ENCODE measurements at regions not wholly inside any gene's neighbourhood (a gene's known extent, or its start where the extent isn't known, plus 50 kb on each side); places are given as distances from the start of the nearest gene placed in this dataset.
"Not testable (repeated sequence)": the region's sequence is repeated elsewhere in the genome, so short reads cannot be mapped to it uniquely, and the experiment has no call there.

DNA sequence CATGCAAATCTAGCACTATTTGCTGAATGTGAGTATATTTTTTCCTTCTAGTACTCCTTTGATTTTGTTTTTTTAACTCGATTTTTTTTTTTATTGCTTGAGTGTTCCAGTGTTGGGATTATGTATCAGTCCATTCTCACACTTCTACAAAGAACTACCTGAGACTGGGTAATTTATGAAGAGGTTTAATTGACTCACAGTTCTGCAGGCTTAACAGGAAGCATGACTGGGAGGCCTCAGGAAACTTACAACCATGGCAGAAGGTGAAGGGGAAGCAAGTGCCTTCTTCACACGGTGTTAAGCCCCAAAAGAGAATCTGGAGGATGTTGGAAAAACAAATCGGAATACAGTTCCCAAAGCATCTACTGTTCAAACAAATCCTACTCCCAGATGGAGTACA is 69.1 kb downstream of the ZNF518B start:
- not testable (repeated sequence) for H3K36me3 Mint-ChIP-seq (ENCODE audit: low read depth); H3K27me3 Mint-ChIP-seq (ENCODE audit: low read depth); DNase-seq (ENCODE audit: low spot score); H3K4me1 Mint-ChIP-seq (ENCODE audit: low read depth); H3K27ac Mint-ChIP-seq; H3K4me3 Mint-ChIP-seq; H3K9me3 Mint-ChIP-seq

DNA sequence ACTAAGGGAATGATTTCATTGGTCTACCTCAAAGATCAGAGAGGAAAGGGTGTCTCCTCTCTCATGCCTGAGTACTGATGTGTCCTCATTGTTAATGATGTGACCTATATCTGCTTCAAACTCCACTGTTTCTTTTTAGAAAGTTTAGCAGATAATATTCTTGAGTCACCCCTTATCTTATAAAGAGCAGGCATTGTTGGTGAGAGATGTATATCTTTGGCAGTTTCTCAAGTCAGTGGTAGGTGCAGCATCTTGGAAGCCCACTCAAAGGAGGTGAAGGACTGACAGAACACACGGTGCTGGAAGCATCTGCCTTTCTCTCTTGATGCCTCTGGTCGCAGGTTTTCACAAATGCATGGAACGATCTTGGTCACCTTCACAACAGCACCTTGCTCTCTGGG is 71.2 kb downstream of the ZNF518B start:
- no peak for DNase-seq (ENCODE audit: low spot score)
- Mint-ChIP-seq H3K4me3 (no peak overlapping the region), H3K27me3 (ENCODE audit: low read depth) (peaks cover 2% of the 10 kb centered on the region), H3K9me3 (no peaks in the 10 kb centered on the region), H3K27ac (no peak overlapping the region), H3K36me3 (ENCODE audit: low read depth) (no peaks in the 10 kb centered on the region), H3K4me1 (ENCODE audit: low read depth) (no peaks in the 10 kb centered on the region)

DNA sequence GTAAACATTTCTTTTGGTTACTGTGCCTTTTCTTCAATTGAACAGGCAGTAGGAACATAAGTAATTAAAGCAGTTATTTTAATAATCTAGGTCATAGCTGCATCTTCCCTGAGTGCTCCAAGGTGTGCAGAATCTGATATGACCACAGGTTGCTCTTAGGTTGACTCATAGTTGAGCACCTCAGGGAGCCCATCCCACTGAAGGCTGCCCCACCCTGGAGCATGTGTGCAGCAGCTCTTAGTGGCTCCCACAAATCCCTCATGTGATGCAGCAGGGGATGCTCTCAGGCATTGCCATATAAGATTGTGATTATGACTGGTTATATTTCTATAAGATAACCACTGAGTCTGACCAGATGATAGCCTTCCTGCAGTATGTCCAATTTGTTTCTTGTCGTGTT is 72.3 kb downstream of the ZNF518B start:
- peaks cover under 1% of the 10 kb centered on the region for H3K27me3 Mint-ChIP-seq (ENCODE audit: low read depth)
- H3K9me3 Mint-ChIP-seq = no peaks in the 10 kb centered on the region
- H3K4me1 Mint-ChIP-seq (ENCODE audit: low read depth) = no peaks in the 10 kb centered on the region
- H3K4me3 Mint-ChIP-seq = no peak overlapping the region
- no peaks in the 10 kb centered on the region for H3K36me3 Mint-ChIP-seq (ENCODE audit: low read depth)
- H3K27ac Mint-ChIP-seq = no peak overlapping the region
- no peak for DNase-seq (ENCODE audit: low spot score)

DNA sequence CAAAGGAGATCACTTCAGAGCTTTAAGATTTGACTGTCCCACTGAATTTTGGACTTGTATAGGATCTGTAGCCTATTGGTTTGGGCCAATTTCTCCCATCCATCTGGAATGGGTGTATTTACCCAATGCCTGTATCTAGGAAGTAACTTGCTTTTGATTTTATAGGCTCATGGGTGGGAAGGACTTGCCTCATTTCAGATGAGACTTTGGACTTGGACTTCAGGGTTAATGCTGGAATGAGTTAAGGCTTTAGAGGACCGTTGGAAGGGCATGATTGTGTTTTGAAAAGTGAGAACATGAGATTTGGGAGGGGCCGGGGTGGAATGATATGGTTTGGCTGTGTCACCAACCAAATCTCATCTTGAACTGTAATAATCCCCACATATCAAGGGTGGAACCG is 73.8 kb downstream of the ZNF518B start:
- H3K27me3 Mint-ChIP-seq (ENCODE audit: low read depth) = no peaks in the 10 kb centered on the region
- no peak overlapping the region for H3K4me3 Mint-ChIP-seq
- no peak overlapping the region for H3K27ac Mint-ChIP-seq
- no peaks in the 10 kb centered on the region for H3K9me3 Mint-ChIP-seq
- H3K36me3 Mint-ChIP-seq (ENCODE audit: low read depth) = no peaks in the 10 kb centered on the region
- DNase-seq (ENCODE audit: low spot score) = no peak
- H3K4me1 Mint-ChIP-seq (ENCODE audit: low read depth) = no peaks in the 10 kb centered on the region

DNA sequence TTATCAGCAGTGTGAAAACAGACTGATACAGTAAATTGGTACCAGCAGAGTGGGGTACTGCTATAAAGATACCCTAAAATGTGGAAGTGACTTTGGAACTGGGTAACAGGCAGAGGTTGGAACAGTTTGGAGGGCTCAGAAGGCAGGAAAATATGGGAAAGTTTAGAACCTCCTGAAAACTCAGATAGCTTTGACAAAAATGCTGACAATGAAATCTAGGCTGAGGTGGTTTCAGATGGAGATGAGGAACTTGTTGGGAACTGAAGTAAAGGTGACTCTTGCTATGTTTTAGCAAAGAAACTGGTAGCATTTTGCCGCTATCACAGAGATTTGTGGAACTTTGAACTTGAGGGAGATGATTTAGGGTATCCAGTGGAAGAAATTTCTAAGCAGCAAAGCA is 75.1 kb downstream of the ZNF518B start:
- H3K36me3 Mint-ChIP-seq (ENCODE audit: low read depth); DNase-seq (ENCODE audit: low spot score); H3K9me3 Mint-ChIP-seq; H3K4me3 Mint-ChIP-seq; H3K4me1 Mint-ChIP-seq (ENCODE audit: low read depth); H3K27me3 Mint-ChIP-seq (ENCODE audit: low read depth); H3K27ac Mint-ChIP-seq: not testable (repeated sequence)

DNA sequence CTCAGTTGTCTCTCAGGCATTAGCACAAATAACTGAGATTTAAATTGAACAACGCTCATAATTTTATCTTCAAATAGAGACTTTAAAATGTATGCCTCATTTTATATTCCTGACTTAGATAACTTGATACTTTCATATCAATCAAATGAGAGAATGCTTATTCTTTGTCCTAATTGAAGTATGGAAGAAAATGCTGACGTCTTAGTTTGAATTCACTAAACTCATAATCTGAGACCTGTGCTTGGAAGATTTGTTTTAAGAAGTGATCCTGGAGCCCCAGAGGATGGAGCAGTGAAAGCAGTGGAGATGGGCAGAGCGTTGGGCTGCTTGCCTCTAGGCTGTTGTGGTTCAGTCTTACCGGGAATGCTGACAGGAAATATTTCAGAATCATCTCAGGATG is 76.1 kb downstream of the ZNF518B start:
- no peak overlapping the region for H3K4me3 Mint-ChIP-seq
- no peaks in the 10 kb centered on the region for H3K9me3 Mint-ChIP-seq
- no peaks in the 10 kb centered on the region for H3K36me3 Mint-ChIP-seq (ENCODE audit: low read depth)
- DNase-seq (ENCODE audit: low spot score) = no peak
- no peaks in the 10 kb centered on the region for H3K4me1 Mint-ChIP-seq (ENCODE audit: low read depth)
- no peak overlapping the region for H3K27ac Mint-ChIP-seq
- H3K27me3 Mint-ChIP-seq (ENCODE audit: low read depth) = no peaks in the 10 kb centered on the region

DNA sequence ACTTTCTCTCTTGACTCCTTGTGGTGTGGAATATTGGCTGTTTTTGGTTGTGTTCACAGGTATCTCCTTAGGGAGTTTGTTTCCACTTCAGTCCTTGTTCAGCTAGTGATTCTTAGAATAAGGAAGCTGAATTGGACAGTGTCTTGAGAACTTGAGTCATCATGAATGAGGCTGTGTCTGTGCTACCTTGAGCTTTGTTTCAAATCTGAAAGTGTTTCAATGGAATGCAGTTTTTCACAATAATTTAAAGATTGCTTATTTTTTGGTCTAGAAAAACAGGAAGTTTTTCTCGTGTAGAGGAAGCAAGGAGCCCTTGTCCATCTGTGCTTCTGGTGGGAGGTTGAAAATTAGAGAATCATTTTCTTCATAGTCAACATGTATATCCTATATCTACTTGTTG is 76.5 kb downstream of the ZNF518B start:
- Mint-ChIP-seq H3K4me3 (no peak overlapping the region), H3K4me1 (ENCODE audit: low read depth) (no peaks in the 10 kb centered on the region), H3K9me3 (no peaks in the 10 kb centered on the region), H3K27ac (no peak overlapping the region), H3K27me3 (ENCODE audit: low read depth) (no peaks in the 10 kb centered on the region), H3K36me3 (ENCODE audit: low read depth) (no peaks in the 10 kb centered on the region)
- DNase-seq (ENCODE audit: low spot score) = no peak

DNA sequence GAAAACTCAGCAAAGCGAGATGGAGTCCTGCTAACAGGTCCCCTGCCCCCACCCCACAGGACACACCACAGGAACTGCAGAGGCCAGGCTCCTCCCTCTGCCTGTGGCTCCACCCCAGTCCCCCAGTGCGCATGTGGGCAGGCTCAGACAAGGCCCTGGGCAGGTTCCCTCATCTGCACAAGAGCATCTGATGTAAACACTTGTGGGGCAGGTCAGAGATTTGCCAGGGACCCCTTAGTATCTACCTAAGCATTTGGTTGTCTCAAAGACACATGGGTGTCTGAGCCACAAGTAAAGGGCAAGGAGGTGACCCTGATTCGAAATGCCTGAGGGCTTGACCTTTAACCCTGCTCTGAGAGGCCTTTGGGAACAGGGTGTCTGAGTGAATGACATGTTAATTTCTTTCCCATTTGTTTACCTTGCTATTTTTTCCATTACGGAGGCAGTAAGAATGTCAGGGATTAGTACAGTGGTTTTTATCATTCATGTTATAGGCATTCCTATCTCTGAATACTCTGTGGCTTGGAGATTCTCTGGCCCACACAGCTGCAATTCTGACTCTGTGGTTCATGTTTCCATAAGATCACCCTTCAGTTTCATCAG is 85.3 kb downstream of the ZNF518B start:
- no peak for DNase-seq (ENCODE audit: low spot score)
- Mint-ChIP-seq H3K4me1 (ENCODE audit: low read depth) (no peaks in the 10 kb centered on the region), H3K36me3 (ENCODE audit: low read depth) (no peaks in the 10 kb centered on the region), H3K4me3 (no peak overlapping the region), H3K27me3 (ENCODE audit: low read depth) (no peaks in the 10 kb centered on the region), H3K9me3 (no peaks in the 10 kb centered on the region), H3K27ac (no peak overlapping the region)

DNA sequence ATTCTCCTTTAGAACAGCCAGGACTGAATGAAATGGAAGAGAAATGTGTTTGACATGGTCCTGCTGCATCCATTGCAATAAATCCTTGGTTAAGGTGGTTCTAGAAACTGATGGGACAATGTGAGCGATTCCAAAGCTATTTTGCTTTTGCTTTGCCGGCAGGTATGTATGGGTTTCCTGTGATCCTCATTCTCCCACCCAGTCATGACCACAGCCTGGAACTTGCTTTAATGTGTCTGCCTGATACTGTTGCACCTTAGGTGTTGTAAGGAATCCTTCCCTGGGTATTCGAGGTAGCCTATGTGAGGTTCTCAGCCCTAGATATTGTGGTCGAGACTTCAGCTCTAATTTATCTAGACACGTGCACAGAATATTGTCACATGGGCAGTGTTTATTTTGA is 86.1 kb downstream of the ZNF518B start:
- Mint-ChIP-seq H3K27ac (no peak overlapping the region), H3K27me3 (ENCODE audit: low read depth) (no peaks in the 10 kb centered on the region), H3K4me3 (no peak overlapping the region), H3K4me1 (ENCODE audit: low read depth) (no peaks in the 10 kb centered on the region), H3K36me3 (ENCODE audit: low read depth) (no peaks in the 10 kb centered on the region), H3K9me3 (no peaks in the 10 kb centered on the region)
- DNase-seq (ENCODE audit: low spot score) = no peak

DNA sequence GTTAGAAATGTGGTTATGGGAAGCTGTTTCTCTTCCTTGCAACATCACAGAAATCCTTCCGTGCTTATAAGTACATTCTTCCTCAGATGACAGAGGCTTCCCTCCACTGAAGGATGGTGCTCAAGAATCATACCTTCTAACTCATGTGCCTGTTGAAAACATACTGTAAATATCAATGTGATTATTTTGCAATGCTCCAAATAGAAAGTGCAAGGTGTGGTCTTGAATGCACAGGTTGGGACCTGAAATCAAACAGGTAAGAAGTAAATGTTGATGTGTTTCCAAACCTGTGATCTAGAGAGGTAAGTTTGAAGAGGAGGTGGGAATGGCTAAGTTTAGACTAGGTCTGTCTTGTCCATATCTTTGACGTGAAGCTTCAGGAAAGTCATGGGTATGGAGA is 87.7 kb downstream of the ZNF518B start:
- no peak for DNase-seq (ENCODE audit: low spot score)
- H3K4me1 Mint-ChIP-seq (ENCODE audit: low read depth) = no peaks in the 10 kb centered on the region
- no peaks in the 10 kb centered on the region for H3K9me3 Mint-ChIP-seq
- no peak overlapping the region for H3K27ac Mint-ChIP-seq
- H3K36me3 Mint-ChIP-seq (ENCODE audit: low read depth) = no peaks in the 10 kb centered on the region
- no peak overlapping the region for H3K4me3 Mint-ChIP-seq
- H3K27me3 Mint-ChIP-seq (ENCODE audit: low read depth) = no peaks in the 10 kb centered on the region

DNA sequence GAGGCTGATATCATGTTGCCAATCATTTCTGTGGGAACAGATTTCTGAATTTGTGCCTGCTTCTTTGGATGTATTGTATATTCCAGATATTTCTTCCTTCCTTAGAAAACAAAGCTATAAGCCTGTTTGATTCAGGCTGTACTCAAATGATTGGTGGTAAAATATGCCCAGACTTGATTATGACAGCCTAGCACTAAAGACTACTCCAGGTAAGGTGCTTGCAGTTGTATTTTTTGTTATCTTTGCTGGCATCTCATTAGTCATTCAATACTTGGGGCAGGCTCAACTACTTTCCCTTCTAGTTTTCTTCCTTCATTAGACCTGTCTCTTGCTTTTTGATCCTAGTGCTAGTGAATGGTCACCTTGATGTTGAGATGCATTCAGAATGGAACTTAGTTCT is 90.6 kb downstream of the ZNF518B start:
- H3K9me3 Mint-ChIP-seq = no peaks in the 10 kb centered on the region

DNA sequence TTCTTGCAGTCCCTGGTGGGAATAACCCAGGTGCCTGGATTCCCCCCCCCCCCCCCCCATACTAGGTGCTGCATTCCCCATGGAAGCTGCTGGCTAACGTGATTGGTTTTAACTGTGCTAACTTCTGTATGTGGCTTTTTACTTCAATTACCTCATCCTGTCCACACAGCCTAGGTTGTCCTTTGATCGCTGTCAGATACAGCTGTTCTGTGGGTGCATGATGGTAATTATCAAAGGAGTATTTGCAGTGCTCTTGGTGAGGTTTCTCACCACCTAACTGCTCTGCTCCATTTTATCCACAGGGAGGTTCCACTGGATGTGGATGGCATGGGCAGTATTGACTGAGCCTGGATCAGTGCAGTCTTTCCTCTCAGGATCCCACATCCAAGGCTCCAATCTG is 93.0 kb downstream of the ZNF518B start:
- Mint-ChIP-seq H3K27me3 (ENCODE audit: low read depth) (peaks cover 3% of the 10 kb centered on the region), H3K27ac (no peak overlapping the region), H3K36me3 (ENCODE audit: low read depth) (no peaks in the 10 kb centered on the region), H3K4me3 (no peak overlapping the region), H3K9me3 (no peaks in the 10 kb centered on the region), H3K4me1 (ENCODE audit: low read depth) (no peaks in the 10 kb centered on the region)
- DNase-seq (ENCODE audit: low spot score) = no peak

More for the DNA sequence above, 90.6 kb downstream of the ZNF518B start:
- H3K27ac Mint-ChIP-seq = no peak overlapping the region
- no peaks in the 10 kb centered on the region for H3K36me3 Mint-ChIP-seq (ENCODE audit: low read depth)
- H3K4me1 Mint-ChIP-seq (ENCODE audit: low read depth) = no peaks in the 10 kb centered on the region
- no peak for DNase-seq (ENCODE audit: low spot score)
- no peaks in the 10 kb centered on the region for H3K27me3 Mint-ChIP-seq (ENCODE audit: low read depth)
- no peak overlapping the region for H3K4me3 Mint-ChIP-seq

DNA sequence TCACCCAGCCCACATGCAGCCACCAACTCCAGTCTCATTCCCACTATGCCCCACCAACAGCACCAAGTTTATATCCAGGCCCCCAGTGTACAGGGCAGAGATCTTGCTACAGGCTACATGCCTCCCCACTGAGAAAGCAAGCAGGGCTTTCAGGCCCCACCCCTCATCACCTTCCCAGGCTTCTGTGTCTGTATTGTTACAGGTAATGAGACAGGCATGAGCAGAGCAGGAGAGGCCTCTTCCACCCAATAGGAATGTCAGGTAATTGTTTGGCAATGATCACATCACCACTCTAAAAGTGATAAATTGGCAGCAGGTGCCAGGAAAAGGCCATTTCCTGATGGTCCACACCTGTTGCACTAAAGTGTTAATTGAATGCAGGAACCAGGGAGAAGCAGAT is 102.5 kb downstream of the ZNF518B start:
- H3K9me3 Mint-ChIP-seq = no peaks in the 10 kb centered on the region
- no peak for DNase-seq (ENCODE audit: low spot score)
- peaks cover 3% of the 10 kb centered on the region for H3K27me3 Mint-ChIP-seq (ENCODE audit: low read depth)
- H3K4me1 Mint-ChIP-seq (ENCODE audit: low read depth) = no peaks in the 10 kb centered on the region
- no peak overlapping the region for H3K27ac Mint-ChIP-seq
- H3K36me3 Mint-ChIP-seq (ENCODE audit: low read depth) = no peaks in the 10 kb centered on the region
- no peak overlapping the region for H3K4me3 Mint-ChIP-seq

DNA sequence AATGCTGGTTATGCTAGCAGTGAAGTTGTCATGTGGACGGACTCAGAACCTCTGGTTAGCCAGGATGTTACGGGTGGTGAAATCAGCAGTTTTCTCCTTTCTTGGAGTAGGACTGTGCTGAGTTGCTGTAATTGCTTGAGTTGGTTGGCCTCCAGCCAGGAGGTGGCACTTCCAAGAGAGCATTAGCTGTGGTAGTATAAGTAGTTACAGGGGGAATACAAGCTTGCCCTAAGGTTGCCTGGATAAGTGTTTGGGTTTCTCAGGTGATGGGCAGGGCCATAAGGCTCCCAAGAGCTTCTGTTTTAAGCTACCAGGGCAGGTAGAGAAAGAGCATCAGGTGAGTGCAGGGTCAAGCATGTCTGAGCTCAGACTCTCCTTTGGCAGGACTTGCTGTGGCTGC is 103.0 kb downstream of the ZNF518B start:
- no peaks in the 10 kb centered on the region for H3K9me3 Mint-ChIP-seq
- no peak overlapping the region for H3K4me3 Mint-ChIP-seq
- peaks cover 3% of the 10 kb centered on the region for H3K27me3 Mint-ChIP-seq (ENCODE audit: low read depth)
- H3K36me3 Mint-ChIP-seq (ENCODE audit: low read depth) = no peaks in the 10 kb centered on the region
- DNase-seq (ENCODE audit: low spot score) = no peak
- H3K4me1 Mint-ChIP-seq (ENCODE audit: low read depth) = no peaks in the 10 kb centered on the region
- no peak overlapping the region for H3K27ac Mint-ChIP-seq

DNA sequence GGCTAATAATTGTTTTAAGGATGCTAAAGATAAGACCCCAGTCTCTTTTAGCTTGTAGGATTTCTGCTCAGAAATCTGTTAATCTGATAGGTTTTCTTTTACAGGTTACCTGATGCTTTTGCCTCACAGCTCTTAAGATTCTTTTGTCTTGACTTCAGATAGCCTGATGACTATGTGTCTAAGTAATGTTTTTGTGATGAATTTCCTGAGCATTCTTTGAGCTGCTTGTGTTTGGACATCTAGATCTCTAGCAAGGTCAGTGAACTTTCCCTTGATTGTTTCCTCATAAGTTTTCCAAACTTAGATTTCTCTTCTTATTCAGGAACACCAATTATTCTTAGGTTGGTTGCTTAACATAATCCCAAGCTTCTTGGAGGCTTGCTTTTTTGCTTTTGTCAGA is 104.1 kb downstream of the ZNF518B start:
- Mint-ChIP-seq H3K4me3 (no peak overlapping the region), H3K36me3 (ENCODE audit: low read depth) (no peaks in the 10 kb centered on the region), H3K27ac (no peak overlapping the region), H3K27me3 (ENCODE audit: low read depth) (peaks cover 3% of the 10 kb centered on the region), H3K4me1 (ENCODE audit: low read depth) (no peaks in the 10 kb centered on the region), H3K9me3 (no peaks in the 10 kb centered on the region)
- DNase-seq (ENCODE audit: low spot score) = no peak
